MM.1S (cell line): ENCODE measurements at regions not wholly inside any gene's neighbourhood (a gene's known extent, or its start where the extent isn't known, plus 50 kb on each side); places are given as distances from the start of the nearest gene placed in this dataset.

Source experiments
- CTCF ChIP-seq: fragments of 300-600 bp; sonication (generic); IDR thresholded peaks from 2 replicates; pipeline ENCODE4 v1.5.1; 2016; ENCODE audit warnings: antibody characterized with exemption, low read length, mixed read lengths
- EZH2phosphoT487 ChIP-seq: fragments of 300-600 bp; sonication (generic); IDR thresholded peaks from 2 replicates; pipeline ENCODE4 v1.6.1; 2018; ENCODE audit warnings: antibody characterized with exemption, low read length

GRCh38 chr1:195185321-195185720, 1422.9 kb downstream of the KCNT2 start:
- TF ChIP-seq CTCF (no peak), EZH2phosphoT487 (no peak)
